ENCODE measurements at regions not wholly inside any gene's neighbourhood (a gene's known extent, or its start where the extent isn't known, plus 50 kb on each side); places are given as distances from the start of the nearest gene placed in this dataset.

DNA sequence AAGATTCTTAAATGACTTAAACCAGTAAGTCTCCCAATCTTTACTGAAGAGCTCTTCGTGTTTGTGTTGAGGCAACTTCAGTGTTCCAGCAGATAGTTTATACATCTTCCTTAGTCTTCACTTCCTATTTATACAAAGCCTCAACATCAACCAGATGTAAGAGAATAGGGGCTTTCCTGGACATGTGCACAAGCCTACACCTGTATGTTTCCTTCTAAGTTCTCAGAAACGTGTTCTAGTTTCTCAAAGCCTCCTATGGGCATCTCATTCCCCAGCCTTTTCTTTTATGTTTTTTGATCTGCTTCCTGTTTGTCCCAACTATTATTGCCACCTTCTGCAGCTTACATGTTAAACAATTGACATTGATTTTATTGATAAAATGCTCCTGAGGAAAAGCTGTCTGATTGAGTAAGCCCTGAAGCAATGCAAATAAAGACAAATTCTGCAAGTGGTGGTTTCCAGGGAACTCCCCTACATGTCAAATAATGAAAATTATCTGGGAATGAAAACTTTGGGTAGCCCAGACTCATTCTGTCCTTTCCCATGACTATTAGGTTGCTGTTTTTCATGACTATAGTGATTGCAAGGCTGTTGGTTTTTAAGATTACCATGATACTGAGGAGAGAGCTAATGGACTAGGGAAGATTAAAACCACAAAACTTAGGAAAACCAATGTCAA is 663.3 kb upstream of the ACVR2A start:
- TF ChIP-seq, protein P1, sequence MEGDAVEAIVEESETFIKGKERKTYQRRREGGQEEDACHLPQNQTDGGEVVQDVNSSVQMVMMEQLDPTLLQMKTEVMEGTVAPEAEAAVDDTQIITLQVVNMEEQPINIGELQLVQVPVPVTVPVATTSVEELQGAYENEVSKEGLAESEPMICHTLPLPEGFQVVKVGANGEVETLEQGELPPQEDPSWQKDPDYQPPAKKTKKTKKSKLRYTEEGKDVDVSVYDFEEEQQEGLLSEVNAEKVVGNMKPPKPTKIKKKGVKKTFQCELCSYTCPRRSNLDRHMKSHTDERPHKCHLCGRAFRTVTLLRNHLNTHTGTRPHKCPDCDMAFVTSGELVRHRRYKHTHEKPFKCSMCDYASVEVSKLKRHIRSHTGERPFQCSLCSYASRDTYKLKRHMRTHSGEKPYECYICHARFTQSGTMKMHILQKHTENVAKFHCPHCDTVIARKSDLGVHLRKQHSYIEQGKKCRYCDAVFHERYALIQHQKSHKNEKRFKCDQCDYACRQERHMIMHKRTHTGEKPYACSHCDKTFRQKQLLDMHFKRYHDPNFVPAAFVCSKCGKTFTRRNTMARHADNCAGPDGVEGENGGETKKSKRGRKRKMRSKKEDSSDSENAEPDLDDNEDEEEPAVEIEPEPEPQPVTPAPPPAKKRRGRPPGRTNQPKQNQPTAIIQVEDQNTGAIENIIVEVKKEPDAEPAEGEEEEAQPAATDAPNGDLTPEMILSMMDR (IDR thresholded peaks at IDR 0.05), result no peak
- TF ChIP-seq POLR2A (IDR thresholded peaks at IDR 0.05), result no peak
